ENCODE measurements at regions not wholly inside any gene's neighbourhood (a gene's known extent, or its start where the extent isn't known, plus 50 kb on each side); places are given as distances from the start of the nearest gene placed in this dataset.

- Histone ChIP-seq H3K36me3 (ENCODE audit: control insufficient read depth in 2 of 3, insufficient read depth in 3 of 3, low read length in 3 of 3) (no peaks in the 10 kb centered on the region), H3K27me3 (ENCODE audit: control insufficient read depth, insufficient read depth, low read length) (no peaks in the 10 kb centered on the region), H3K9me3 (ENCODE audit: control insufficient read depth in 2 of 3, insufficient read depth in 1 of 3, low read length in 3 of 3) (no peaks in the 10 kb centered on the region), H3K9ac (ENCODE audit: low read length in 3 of 3) (no peak overlapping the region), H3K4me3 (ENCODE audit: low read length in 3 of 3) (no peak overlapping the region), H3K4me1 (ENCODE audit: control insufficient read depth in 2 of 3, insufficient read depth in 2 of 3, low read depth in 1 of 3, low read length in 3 of 3) (no peaks in the 10 kb centered on the region), H3K27ac (ENCODE audit: low read depth in 2 of 2, low read length in 2 of 2) (no peak overlapping the region)
- FAIRE-seq, result no peak
- intact Hi-C loops (cut with DNase I), result no loop called here
- no peak for DNase-seq
- no peak for TF ChIP-seq CTCF (IDR thresholded peaks at IDR 0.05; ENCODE audit: borderline replicate concordance, extremely low read depth, insufficient read depth)
These were observed 83.6 kb downstream of the LBH start for GRCh38 chr2:30314981-30315380.

GRCh38 chr2:30315391-30316063 lies 84.2 kb downstream of the LBH start:
- no peak for DNase-seq
- FAIRE-seq, result no peak
- no peak overlapping the region for H3K27ac ChIP-seq (ENCODE audit: low read depth in 2 of 2, low read length in 2 of 2)
- no peak overlapping the region for H3K9ac ChIP-seq (ENCODE audit: low read length in 3 of 3)
- H3K9me3 ChIP-seq (ENCODE audit: control insufficient read depth in 2 of 3, insufficient read depth in 1 of 3, low read length in 3 of 3), result no peaks in the 10 kb centered on the region
- no peaks in the 10 kb centered on the region for H3K4me1 ChIP-seq (ENCODE audit: control insufficient read depth in 2 of 3, insufficient read depth in 2 of 3, low read depth in 1 of 3, low read length in 3 of 3)
- no peak overlapping the region for H3K4me3 ChIP-seq (ENCODE audit: low read length in 3 of 3)
- H3K36me3 ChIP-seq (ENCODE audit: control insufficient read depth in 2 of 3, insufficient read depth in 3 of 3, low read length in 3 of 3), result no peaks in the 10 kb centered on the region
- intact Hi-C loops (cut with DNase I), result no loop called here
- H3K27me3 ChIP-seq (ENCODE audit: control insufficient read depth, insufficient read depth, low read length), result no peaks in the 10 kb centered on the region
- TF ChIP-seq CTCF (IDR thresholded peaks at IDR 0.05; ENCODE audit: borderline replicate concordance, extremely low read depth, insufficient read depth), result no peak

GRCh38 chr2:30316408-30316807 lies 85.1 kb downstream of the LBH start:
- FAIRE-seq (no peak), DNase-seq (no peak)
- no peaks in the 10 kb centered on the region for H3K36me3 ChIP-seq (ENCODE audit: control insufficient read depth in 2 of 3, insufficient read depth in 3 of 3, low read length in 3 of 3)
- no peaks in the 10 kb centered on the region for H3K4me1 ChIP-seq (ENCODE audit: control insufficient read depth in 2 of 3, insufficient read depth in 2 of 3, low read depth in 1 of 3, low read length in 3 of 3)
- no peaks in the 10 kb centered on the region for H3K27me3 ChIP-seq (ENCODE audit: control insufficient read depth, insufficient read depth, low read length)
- H3K9ac ChIP-seq (ENCODE audit: low read length in 3 of 3), result no peak overlapping the region
- no peak overlapping the region for H3K27ac ChIP-seq (ENCODE audit: low read depth in 2 of 2, low read length in 2 of 2)
- H3K4me3 ChIP-seq (ENCODE audit: low read length in 3 of 3), result no peak overlapping the region
- intact Hi-C loops (cut with DNase I), result no loop called here
- no peaks in the 10 kb centered on the region for H3K9me3 ChIP-seq (ENCODE audit: control insufficient read depth in 2 of 3, insufficient read depth in 1 of 3, low read length in 3 of 3)
- TF ChIP-seq CTCF (IDR thresholded peaks at IDR 0.05; ENCODE audit: borderline replicate concordance, extremely low read depth, insufficient read depth), result no peak

Data from kidney (tissue), 13 donors.